H1 (cell line): ENCODE measurements at regions not wholly inside any gene's neighbourhood (a gene's known extent, or its start where the extent isn't known, plus 50 kb on each side); places are given as distances from the start of the nearest gene placed in this dataset.

Experiments used
- CTCF ChIA-PET: fragments of 300-600 bp; sonication (Branson Sonifier 250); formaldehyde crosslinking; loops from one replicate; lab custom pipeline; 2021; ENCODE audit not compliant: partially characterized antibody; lab: Charles Lee
- POLR2A ChIA-PET: fragments of 300-600 bp; sonication (Branson Sonifier 250); formaldehyde crosslinking; loops from one replicate; lab custom pipeline; 2021; ENCODE audit warnings: inconsistent platforms; ENCODE audit not compliant: partially characterized antibody; lab: Charles Lee
- DNase-seq, 2 experiments: peaks; one replicate each; pipeline versions ENCODE4 v3.0.0 to v3.0.0-alpha.2; 2010 to 2022; ENCODE audit warnings: low spot score in 2 of 2, low read depth in 1 of 2, mixed read lengths in 1 of 2
- FAIRE-seq: peaks from 2 replicates; lab custom pipeline; 2011; peaks lifted over from hg19 to GRCh38; lab: Jason Lieb, UNC
- H2AFZ ChIP-seq: 2 replicates; pipeline ENCODE4 v1.8.1; 2012; ENCODE audit warnings: low read length, inconsistent platforms
- H2AK5ac ChIP-seq: 2 replicates; pipeline ENCODE4 v1.6.1; 2013; ENCODE audit warnings: low read depth, low read length
- H2BK120ac ChIP-seq: replicated peaks from 2 replicates; pipeline ENCODE3; 2013; ENCODE audit warnings: low read depth, low read length, inconsistent platforms
- H2BK12ac ChIP-seq: 2 replicates; pipeline ENCODE4 v1.6.1; 2013; ENCODE audit warnings: low read depth, low read length
- H2BK15ac ChIP-seq: 2 replicates; pipeline ENCODE4 v1.6.1; 2013; ENCODE audit warnings: low read length
- H2BK20ac ChIP-seq: 2 replicates; pipeline ENCODE4 v1.6.1; 2013; ENCODE audit warnings: low read length
- H2BK5ac ChIP-seq: 2 replicates; pipeline ENCODE4 v1.6.1; 2013; ENCODE audit warnings: low read depth, low read length
- H3K14ac ChIP-seq: 2 replicates; pipeline ENCODE4 v1.6.1; 2013; ENCODE audit warnings: inconsistent platforms; ENCODE audit not compliant: insufficient read length
- H3K18ac ChIP-seq: 2 replicates; pipeline ENCODE4 v1.6.1; 2013; ENCODE audit warnings: low read length; ENCODE audit errors: extremely low read depth
- H3K23ac ChIP-seq: 2 replicates; pipeline ENCODE4 v1.6.1; 2013; ENCODE audit warnings: inconsistent platforms; ENCODE audit not compliant: insufficient read length
- H3K23me2 ChIP-seq: 2 replicates; pipeline ENCODE4 v1.6.1; 2013; ENCODE audit warnings: low read depth, low read length
- H3K27ac ChIP-seq: 2 replicates; pipeline ENCODE4 v1.6.1; 2011; ENCODE audit warnings: low read depth, low read length, inconsistent platforms
- H3K27me3 ChIP-seq, 4 experiments: replicated peaks in 1 of 4; 1 replicate in 1 of 4; 2 replicates in 3 of 4; pipeline versions ENCODE4 v1.6.1 to v1.8.1; 2011 to 2013; ENCODE audit warnings: low read length in 3 of 4, mild to moderate bottlenecking in 3 of 4, inconsistent platforms in 2 of 4, mixed read lengths in 2 of 4, moderate library complexity in 1 of 4; ENCODE audit not compliant: control insufficient read depth in 3 of 4, insufficient read depth in 3 of 4; ENCODE audit errors: extremely low read depth in 1 of 4
- H3K36me3 ChIP-seq, 4 experiments: 2 replicates each; pipeline versions ENCODE4 v1.6.1 to v1.8.1; 2011 to 2013; ENCODE audit warnings: mild to moderate bottlenecking in 4 of 4, low read length in 3 of 4, moderate library complexity in 2 of 4, control low read depth in 1 of 4, inconsistent platforms in 1 of 4; ENCODE audit not compliant: insufficient read depth in 4 of 4, control insufficient read depth in 2 of 4
- H3K4ac ChIP-seq: replicated peaks from 2 replicates; pipeline ENCODE3; 2013; ENCODE audit warnings: low read length, low read depth, mixed read lengths, inconsistent platforms; ENCODE audit not compliant: insufficient read length
- H3K4me1 ChIP-seq, 4 experiments: replicated peaks in 1 of 4; 1 replicate in 1 of 4; 2 replicates in 3 of 4; pipeline versions ENCODE4 v1.6.1 to v1.8.1; 2011 to 2013; ENCODE audit warnings: low read length in 3 of 4, inconsistent platforms in 2 of 4, mixed read lengths in 1 of 4; ENCODE audit not compliant: insufficient read depth in 4 of 4, control insufficient read depth in 3 of 4
- H3K4me2 ChIP-seq, 2 experiments: 2 replicates each; pipeline versions ENCODE4 v1.6.1 to v1.8.1; 2011 to 2013; ENCODE audit warnings: low read depth in 2 of 2, low read length in 2 of 2, control low read depth in 1 of 2, inconsistent platforms in 1 of 2, mild to moderate bottlenecking in 1 of 2; ENCODE audit not compliant: insufficient read depth in 1 of 2
- H3K4me3 ChIP-seq, 4 experiments: fragments of 200-600, 300-600 bp in 1 of 4; sonication (generic), shearing (Covaris generic), sonication (Bioruptor Twin) in 1 of 4; 2 replicates each; pipeline versions ENCODE4 v1.5.1 to v1.8.1; 2011 to 2016; ENCODE audit warnings: low read length in 4 of 4, low read depth in 3 of 4, control low read depth in 2 of 4, inconsistent platforms in 2 of 4, mild to moderate bottlenecking in 2 of 4, mixed read lengths in 1 of 4, moderate library complexity in 1 of 4; ENCODE audit not compliant: insufficient read depth in 2 of 4; ENCODE audit errors: extremely low read depth in 1 of 4
- H3K56ac ChIP-seq: replicated peaks from 2 replicates; pipeline ENCODE3; 2013; ENCODE audit warnings: low read depth, mild to moderate bottlenecking, mixed read lengths, low read length, inconsistent platforms; ENCODE audit not compliant: insufficient read length
- H3K79me1 ChIP-seq: 2 replicates; pipeline ENCODE4 v1.6.1; 2013; ENCODE audit warnings: low read depth, low read length, control low read depth
- H3K79me2 ChIP-seq, 2 experiments: 2 replicates each; pipeline versions ENCODE4 v1.6.1 to v1.8.1; 2012 to 2013; ENCODE audit warnings: low read length in 2 of 2, mild to moderate bottlenecking in 2 of 2, inconsistent platforms in 1 of 2; ENCODE audit not compliant: insufficient read depth in 2 of 2, control insufficient read depth in 1 of 2
- H3K9ac ChIP-seq, 4 experiments: replicated peaks in 1 of 4; 1 replicate in 1 of 4; 2 replicates in 3 of 4; pipeline versions ENCODE4 v1.6.1 to v1.8.1; 2011 to 2013; ENCODE audit warnings: low read depth in 3 of 4, low read length in 3 of 4, control low read depth in 2 of 4, mild to moderate bottlenecking in 2 of 4, moderate library complexity in 2 of 4, inconsistent platforms in 1 of 4; ENCODE audit errors: extremely low read depth in 1 of 4
- H3K9me3 ChIP-seq, 2 experiments: 2 replicates each; pipeline versions ENCODE4 v1.6.1 to v1.8.1; 2012 to 2013; ENCODE audit warnings: mild to moderate bottlenecking in 2 of 2, moderate library complexity in 2 of 2, control low read depth in 1 of 2, inconsistent platforms in 1 of 2, low read depth in 1 of 2, low read length in 1 of 2, mixed read lengths in 1 of 2; ENCODE audit not compliant: insufficient read depth in 2 of 2
- H4K20me1 ChIP-seq, 2 experiments: replicated peaks in 1 of 2; 2 replicates each; pipeline versions ENCODE3 to v1.8.1; 2011 to 2013; ENCODE audit warnings: inconsistent platforms in 2 of 2, low read length in 2 of 2, mild to moderate bottlenecking in 1 of 2; ENCODE audit not compliant: insufficient read depth in 2 of 2, control insufficient read depth in 1 of 2
- H4K5ac ChIP-seq: 2 replicates; pipeline ENCODE4 v1.6.1; 2013; ENCODE audit warnings: low read length, low read depth, mixed read lengths, inconsistent platforms; ENCODE audit not compliant: insufficient read length
- H4K8ac ChIP-seq: 2 replicates; pipeline ENCODE4 v1.8.0; 2013; ENCODE audit warnings: mild to moderate bottlenecking, moderate library complexity, low read length, inconsistent platforms; ENCODE audit not compliant: insufficient read depth; ENCODE audit errors: extremely low read depth
- H4K91ac ChIP-seq: replicated peaks from 2 replicates; pipeline ENCODE3; 2013; ENCODE audit warnings: low read length, mixed read lengths, inconsistent platforms; ENCODE audit not compliant: insufficient read length
- BCL11A ChIP-seq, 2 experiments: IDR thresholded peaks; one replicate each; pipeline ENCODE4 v1.6.1; 2011; ENCODE audit warnings: low read depth in 2 of 2, low read length in 2 of 2, mild to moderate bottlenecking in 2 of 2
- CBX5 ChIP-seq: fragments of 300-800, 300-1000 bp; sonication (generic); IDR thresholded peaks from 2 replicates; pipeline ENCODE4 v1.7.1; 2016; ENCODE audit warnings: antibody characterized with exemption, low read length, low read depth
- EZH2 ChIP-seq: fragments of 200-600 bp; sonication (generic); IDR thresholded peaks from 2 replicates; pipeline ENCODE4 v1.7.1; 2012; ENCODE audit warnings: low read depth, mild to moderate bottlenecking, moderate library complexity, low read length, inconsistent platforms; ENCODE audit not compliant: severe bottlenecking
- KDM4A ChIP-seq: IDR thresholded peaks from one replicate; pipeline ENCODE4 v1.7.1; 2012; ENCODE audit warnings: low read depth, mild to moderate bottlenecking, moderate library complexity, low read length, inconsistent platforms; ENCODE audit not compliant: severe bottlenecking
- POLR2A ChIP-seq, 2 experiments: IDR thresholded peaks; 1 replicate in 1 of 2; 2 replicates in 1 of 2; pipeline ENCODE4 v1.6.1; 2011; ENCODE audit warnings: low read depth in 2 of 2, low read length in 2 of 2, mild to moderate bottlenecking in 2 of 2; ENCODE audit errors: control extremely low read depth in 1 of 2
- RFX5 ChIP-seq: IDR thresholded peaks from 2 replicates; pipeline ENCODE4 v1.6.1; 2011; ENCODE audit warnings: low read depth, low read length, improper control_type of control experiment, borderline replicate concordance
- SP1 ChIP-seq: IDR thresholded peaks from 2 replicates; pipeline ENCODE4 v1.6.1; 2011; ENCODE audit warnings: low read depth, low read length
- SP4 ChIP-seq: IDR thresholded peaks from 2 replicates; pipeline ENCODE4 v1.6.1; 2012; ENCODE audit warnings: low read length, inconsistent platforms
- TAF7 ChIP-seq: optimal IDR thresholded peaks from 2 replicates; pipeline ENCODE3; 2011; ENCODE audit warnings: low read depth, mild to moderate bottlenecking, inconsistent platforms, low read length, moderate library complexity, borderline replicate concordance
- TEAD4 ChIP-seq: IDR thresholded peaks from 2 replicates; pipeline ENCODE4 v1.6.1; 2012; ENCODE audit warnings: low read depth, low read length, inconsistent platforms, mixed read lengths
- YY1 ChIP-seq: IDR thresholded peaks from 2 replicates; pipeline ENCODE4 v1.6.1; 2011; ENCODE audit warnings: low read depth, mild to moderate bottlenecking, low read length
- WGBS, 2 experiments: shearing (Covaris generic) in 1 of 2; methylation state at CpG; one replicate each; pipeline versions ENCODE4 v1.1.6 to v1.1.7; 2013 to 2015; ENCODE audit warnings: low lambda C conversion rate in 2 of 2, mixed read lengths in 2 of 2, inconsistent platforms in 1 of 2, low coverage in 1 of 2, missing lambda C conversion rate in 1 of 2; ENCODE audit not compliant: insufficient replicate concordance in 2 of 2, insufficient coverage in 1 of 2, insufficient read length in 1 of 2; ENCODE audit errors: extremely low coverage in 1 of 2, missing lambda C conversion rate in 1 of 2; 5-methylcytosine and 5-hydroxymethylcytosine counted together
- TF ChIP-seq, protein P1 (sequence below): IDR thresholded peaks from 2 replicates; pipeline ENCODE4 v1.6.1; 2011; ENCODE audit warnings: low read length, improper control_type of control experiment

DNA sequence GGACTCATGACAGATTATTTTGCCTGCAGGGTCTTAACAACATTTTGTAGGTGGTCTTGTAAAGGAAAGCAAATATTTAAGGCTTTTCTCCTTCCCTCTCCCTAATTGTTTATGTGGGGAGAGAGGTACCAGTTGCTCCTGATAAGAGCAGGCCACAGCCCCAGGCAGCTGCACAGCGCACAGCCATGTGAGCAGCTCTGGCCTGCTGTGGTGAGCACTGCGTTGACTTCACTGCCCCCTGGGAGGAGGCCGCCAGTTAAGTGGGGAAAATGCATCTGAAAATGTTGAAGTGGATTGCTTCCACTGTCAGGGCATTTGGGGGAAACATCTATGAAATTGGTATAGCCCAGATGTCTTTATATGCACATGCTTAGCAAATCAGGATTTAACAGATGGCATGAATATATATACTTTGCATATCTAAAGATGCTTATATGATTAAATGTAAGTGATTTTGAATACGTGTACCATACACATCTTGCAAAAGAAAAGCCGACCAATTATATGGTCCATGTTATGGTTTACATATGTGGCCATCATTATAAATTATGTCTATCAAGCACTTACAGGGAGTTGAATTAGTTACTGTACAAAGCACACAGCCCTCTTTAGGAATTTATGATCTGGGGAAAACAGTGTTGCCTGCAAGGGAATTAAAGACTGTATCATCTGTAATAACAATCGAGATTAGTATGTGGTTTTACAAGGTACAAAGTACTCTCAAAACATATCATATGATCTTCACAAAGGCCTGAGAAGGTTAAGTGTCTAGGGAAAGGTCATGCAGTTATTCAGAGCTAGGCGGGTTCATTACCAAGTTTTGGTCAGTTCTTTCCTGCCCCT lies 132.1 kb downstream of the RHOU start:
- H3K23ac ChIP-seq, result no peak overlapping the region
- TF ChIP-seq, protein P1, sequence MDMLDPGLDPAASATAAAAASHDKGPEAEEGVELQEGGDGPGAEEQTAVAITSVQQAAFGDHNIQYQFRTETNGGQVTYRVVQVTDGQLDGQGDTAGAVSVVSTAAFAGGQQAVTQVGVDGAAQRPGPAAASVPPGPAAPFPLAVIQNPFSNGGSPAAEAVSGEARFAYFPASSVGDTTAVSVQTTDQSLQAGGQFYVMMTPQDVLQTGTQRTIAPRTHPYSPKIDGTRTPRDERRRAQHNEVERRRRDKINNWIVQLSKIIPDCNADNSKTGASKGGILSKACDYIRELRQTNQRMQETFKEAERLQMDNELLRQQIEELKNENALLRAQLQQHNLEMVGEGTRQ, result no peak
- TF ChIP-seq TEAD4 (no peak), EZH2 (no peak), TAF7 (no peak), BCL11A (IDR thresholded peaks at IDR 0.05; ENCODE audit: low read depth in 2 of 2, low read length in 2 of 2) (no peak), SP4 (no peak), CBX5 (no peak), RFX5 (no peak), KDM4A (no peak), YY1 (no peak), POLR2A (IDR thresholded peaks at IDR 0.05; ENCODE audit: control extremely low read depth in 1 of 2, low read depth in 2 of 2, low read length in 2 of 2) (no peak), SP1 (no peak)

More for the DNA sequence above, 132.1 kb downstream of the RHOU start:
- Histone ChIP-seq H3K9ac (no peak overlapping the region), H2BK120ac (no peak overlapping the region), H4K5ac (no peak overlapping the region), H2AK5ac (no peak overlapping the region), H3K79me2 (no peaks in the 10 kb centered on the region), H3K23me2 (no peaks in the 10 kb centered on the region), H3K14ac (no peak overlapping the region), H3K27me3 (no peaks in the 10 kb centered on the region; a peak in 1 of 7 replicates), H3K56ac (no peak overlapping the region), H2BK12ac (no peak overlapping the region; the same call in 1 of the 2 replicates), H4K20me1 (no peaks in the 10 kb centered on the region), H2BK15ac (no peak overlapping the region; the same call in 1 of the 2 replicates), H3K4ac (no peak overlapping the region), H2AFZ (no peak overlapping the region), H4K8ac (no peak overlapping the region), H3K27ac (no peak overlapping the region), H2BK5ac (no peak overlapping the region), H3K18ac (no peak overlapping the region), H4K91ac (peak overlapping the region; percentile 34), H3K4me1 (peaks cover 7 to 27% (median 16%) of the 10 kb centered on the region in 4 experiments; a peak in 6 of 7 replicates), H3K9me3 (no peaks in the 10 kb centered on the region), H2BK20ac (no peak overlapping the region), H3K4me2 (no peak overlapping the region), H3K79me1 (no peaks in the 10 kb centered on the region), H3K4me3 (no peak overlapping the region), H3K36me3 (no peaks in the 10 kb centered on the region)
- ChIA-PET POLR2A (no interaction called here), CTCF (no interaction called here)
- 88% methylated on average over 7 of the region's 7 CpGs; no CpG with 5 or more reads in 1 of the 2 experiments for WGBS, 2 experiments
- no peak for FAIRE-seq
- no peak for DNase-seq
